Breast epithelium (tissue), 4 donors: ENCODE measurements at regions not wholly inside any gene's neighbourhood (a gene's known extent, or its start where the extent isn't known, plus 50 kb on each side); places are given as distances from the start of the nearest gene placed in this dataset.

Experiments used
- DNase-seq, 2 donors: peaks; one replicate each; pipeline ENCODE4 v3.0.0-alpha.2; 2019; ENCODE audit warnings: low spot score in 2 of 2
- H3K27ac ChIP-seq, 2 donors: fragments of 200-600 bp; sonication (generic) in 1 of 2; one replicate each; pipeline ENCODE4 v1.5.1; 2016 to 2019; ENCODE audit warnings: mild to moderate bottlenecking in 1 of 2
- H3K27me3 ChIP-seq, 2 donors: fragments of 200-600 bp; sonication (generic) in 1 of 2; one replicate each; pipeline versions ENCODE4 v1.5.1 to v1.6.0; 2017 to 2019; ENCODE audit warnings: control low read depth in 1 of 2, mild to moderate bottlenecking in 1 of 2
- H3K36me3 ChIP-seq: fragments of 200-600 bp; one replicate; pipeline ENCODE4 v1.5.1; 2019
- H3K4me1 ChIP-seq, 2 donors: fragments of 200-600 bp; sonication (generic); one replicate each; pipeline ENCODE4 v1.5.1; 2016 to 2019; ENCODE audit warnings: control low read depth in 1 of 2
- H3K4me3 ChIP-seq, 3 donors: fragments of 200-600 bp; sonication (generic); 1 replicate in 2 of 3; 2 replicates in 1 of 3; pipeline ENCODE4 v1.5.1; 2016 to 2019; ENCODE audit warnings: mild to moderate bottlenecking in 3 of 3, moderate library complexity in 2 of 3
- H3K9me3 ChIP-seq, 2 donors: fragments of 200-600 bp; sonication (generic) in 1 of 2; one replicate each; pipeline ENCODE4 v1.5.1; 2016 to 2019; ENCODE audit warnings: control low read depth in 1 of 2
- CTCF ChIP-seq, 3 donors: fragments of 450-650 bp; IDR thresholded peaks; one replicate each; pipeline ENCODE4 v1.5.1; 2016 to 2017; ENCODE audit warnings: antibody characterized with exemption in 3 of 3, mild to moderate bottlenecking in 3 of 3, moderate library complexity in 3 of 3
- POLR2A ChIP-seq: fragments of 450-650 bp; IDR thresholded peaks from one replicate; pipeline ENCODE4 v1.6.1; 2016; ENCODE audit warnings: antibody characterized with exemption, mild to moderate bottlenecking, moderate library complexity
- POLR2AphosphoS5 ChIP-seq, 3 donors: sonication (generic); formaldehyde crosslinking; IDR thresholded peaks; one replicate each; pipeline ENCODE4 v1.6.1; 2017; ENCODE audit warnings: antibody characterized with exemption in 3 of 3
- intact Hi-C: fragments of 100-400 bp; cut with DNase I; formaldehyde crosslinking; loops from one replicate; pipeline ENCODE4 v1.15.1; 2023; ENCODE audit warnings: low total_unique reads

GRCh38 chr9:2317591-2317990 is 302.4 kb downstream of the SMARCA2 start:
- intact Hi-C loops, result no loop called here
- peak overlapping the region in 1 of 2 donors; percentile 10 for H3K27ac ChIP-seq
- no peak overlapping the region for H3K4me3 ChIP-seq
- no peaks in the 10 kb centered on the region for H3K27me3 ChIP-seq
- H3K9me3 ChIP-seq, result peaks cover 16 to 23% of the 10 kb centered on the region in 2 donors
- H3K36me3 ChIP-seq, result no peaks in the 10 kb centered on the region
- no peak for TF ChIP-seq CTCF (IDR thresholded peaks at IDR 0.05)
- TF ChIP-seq POLR2AphosphoS5 (IDR thresholded peaks at IDR 0.05), result peak in 1 of 3 donors; percentile 25
- TF ChIP-seq POLR2A, result no peak
- no peaks in the 10 kb centered on the region for H3K4me1 ChIP-seq
- peak in 1 of 2 donors; percentile 59 for DNase-seq

- Histone ChIP-seq H3K9me3 (peaks cover 0 to 4% of the 10 kb centered on the region in 2 donors), H3K27me3 (no peaks in the 10 kb centered on the region), H3K27ac (no peak overlapping the region), H3K36me3 (no peaks in the 10 kb centered on the region), H3K4me1 (no peaks in the 10 kb centered on the region), H3K4me3 (no peak overlapping the region)
- TF ChIP-seq POLR2A (no peak), POLR2AphosphoS5 (IDR thresholded peaks at IDR 0.05) (no peak), CTCF (IDR thresholded peaks at IDR 0.05) (no peak)
- intact Hi-C loops, result no loop called here
- no peak for DNase-seq
Observed at GRCh38 chr9:2319421-2319820, 302.2 kb upstream of the VLDLR start.

- intact Hi-C loops, result no loop called here
- Histone ChIP-seq H3K36me3 (no peaks in the 10 kb centered on the region), H3K9me3 (no peaks in the 10 kb centered on the region), H3K27ac (no peak overlapping the region), H3K4me1 (no peaks in the 10 kb centered on the region), H3K4me3 (no peak overlapping the region), H3K27me3 (no peaks in the 10 kb centered on the region)
- no peak for TF ChIP-seq CTCF (IDR thresholded peaks at IDR 0.05)
- DNase-seq, result no peak
Observed at GRCh38 chr9:2320114-2320513, 301.5 kb upstream of the VLDLR start.

- Histone ChIP-seq H3K4me3 (no peak overlapping the region), H3K36me3 (no peaks in the 10 kb centered on the region), H3K27ac (no peak overlapping the region), H3K4me1 (no peaks in the 10 kb centered on the region), H3K27me3 (no peaks in the 10 kb centered on the region), H3K9me3 (no peaks in the 10 kb centered on the region)
- DNase-seq, result no peak
- intact Hi-C loops, result no loop called here
- no peak for TF ChIP-seq CTCF (IDR thresholded peaks at IDR 0.05)
- no peak for TF ChIP-seq POLR2AphosphoS5 (IDR thresholded peaks at IDR 0.05)
- no peak for TF ChIP-seq POLR2A
Observed at GRCh38 chr9:2320632-2321031, 301.0 kb upstream of the VLDLR start.

- Histone ChIP-seq H3K4me3 (no peak overlapping the region), H3K27ac (no peak overlapping the region), H3K4me1 (no peaks in the 10 kb centered on the region), H3K27me3 (no peaks in the 10 kb centered on the region), H3K36me3 (no peaks in the 10 kb centered on the region), H3K9me3 (no peaks in the 10 kb centered on the region)
- DNase-seq, result no peak
- intact Hi-C loops, result no loop called here
- no peak for TF ChIP-seq POLR2AphosphoS5 (IDR thresholded peaks at IDR 0.05)
- no peak for TF ChIP-seq CTCF (IDR thresholded peaks at IDR 0.05)
- TF ChIP-seq POLR2A, result no peak
Observed at GRCh38 chr9:2321523-2322148, 300.0 kb upstream of the VLDLR start.
